Mesendoderm (in vitro differentiated cells): ENCODE measurements at regions not wholly inside any gene's neighbourhood (a gene's known extent, or its start where the extent isn't known, plus 50 kb on each side); places are given as distances from the start of the nearest gene placed in this dataset.

Source experiments
- DNase-seq: peaks from one replicate; pipeline ENCODE4 v3.0.0; 2013
- H2AK5ac ChIP-seq: 2 replicates; pipeline ENCODE4 v1.6.1; 2013; ENCODE audit warnings: low read length, inconsistent platforms
- H2BK120ac ChIP-seq: 2 replicates; pipeline ENCODE4 v1.6.1; 2013; ENCODE audit warnings: low read depth, mild to moderate bottlenecking, low read length, moderate library complexity, mixed read lengths
- H2BK15ac ChIP-seq: replicated peaks from 2 replicates; pipeline ENCODE4 v1.6.1; 2013; ENCODE audit warnings: low read depth, mild to moderate bottlenecking, moderate library complexity
- H2BK5ac ChIP-seq: 2 replicates; pipeline ENCODE4 v1.6.1; 2013; ENCODE audit warnings: low read length, inconsistent platforms
- H3K18ac ChIP-seq: 2 replicates; pipeline ENCODE4 v1.6.1; 2013; ENCODE audit warnings: mild to moderate bottlenecking, low read length, mixed read lengths
- H3K23ac ChIP-seq: one replicate; pipeline ENCODE4 v1.6.1; 2013; ENCODE audit warnings: low read length
- H3K27ac ChIP-seq: 2 replicates; pipeline ENCODE4 v1.5.1; 2013; ENCODE audit warnings: low read depth, mild to moderate bottlenecking, inconsistent platforms, low read length, moderate library complexity
- H3K27me3 ChIP-seq: 2 replicates; pipeline ENCODE4 v1.6.1; 2013; ENCODE audit warnings: low read length, control low read depth, mild to moderate bottlenecking, inconsistent platforms; ENCODE audit not compliant: insufficient read depth, poor library complexity
- H3K36me3 ChIP-seq: 2 replicates; pipeline ENCODE4 v1.6.1; 2013; ENCODE audit warnings: low read length, inconsistent platforms; ENCODE audit not compliant: control insufficient read depth, insufficient read depth
- H3K4ac ChIP-seq: one replicate; pipeline ENCODE4 v1.6.1; 2013; ENCODE audit warnings: low read depth, mild to moderate bottlenecking, low read length, moderate library complexity
- H3K4me1 ChIP-seq: 2 replicates; pipeline ENCODE4 v1.6.1; 2013; ENCODE audit warnings: low read depth, low read length, inconsistent platforms; ENCODE audit not compliant: control insufficient read depth
- H3K4me2 ChIP-seq: 2 replicates; pipeline ENCODE4 v1.6.1; 2013; ENCODE audit warnings: low read length
- H3K4me3 ChIP-seq: 2 replicates; pipeline ENCODE4 v1.5.1; 2013; ENCODE audit warnings: mild to moderate bottlenecking, low read length
- H3K56ac ChIP-seq: one replicate; pipeline ENCODE4 v1.6.1; 2013; ENCODE audit warnings: low read length
- H3K79me1 ChIP-seq: 2 replicates; pipeline ENCODE4 v1.6.1; 2013; ENCODE audit warnings: low read length, inconsistent platforms
- H3K79me2 ChIP-seq: 2 replicates; pipeline ENCODE4 v1.6.1; 2013; ENCODE audit warnings: mild to moderate bottlenecking, low read length; ENCODE audit not compliant: control insufficient read depth, insufficient read depth
- H3K9ac ChIP-seq: 2 replicates; pipeline ENCODE4 v1.6.1; 2013; ENCODE audit warnings: low read length, inconsistent platforms
- H4K5ac ChIP-seq: one replicate; pipeline ENCODE4 v1.6.1; 2013; ENCODE audit warnings: low read length
- H4K8ac ChIP-seq: one replicate; pipeline ENCODE4 v1.6.1; 2013; ENCODE audit warnings: low read depth, mild to moderate bottlenecking, control low read depth, low read length, moderate library complexity
- WGBS: extraction: QIAGEN DNeasy Blood & Tissue Kit; methylation state at CpG from one replicate; pipeline ENCODE4 v1.1.7; 2013; ENCODE audit warnings: low lambda C conversion rate, missing lambda C conversion rate; ENCODE audit not compliant: insufficient coverage; ENCODE audit errors: extremely low coverage; 5-methylcytosine and 5-hydroxymethylcytosine counted together

- Histone ChIP-seq H3K79me2 (no peaks in the 10 kb centered on the region), H3K36me3 (no peaks in the 10 kb centered on the region), H3K18ac (no peak overlapping the region), H2BK5ac (no peak overlapping the region), H3K4me3 (no peak overlapping the region), H2BK120ac (no peak overlapping the region), H3K27me3 (no peaks in the 10 kb centered on the region), H4K5ac (no peak overlapping the region), H3K4me2 (no peak overlapping the region), H2BK15ac (no peak overlapping the region), H3K79me1 (no peaks in the 10 kb centered on the region), H3K9ac (no peak overlapping the region), H4K8ac (no peak overlapping the region), H3K23ac (no peak overlapping the region), H3K4me1 (no peaks in the 10 kb centered on the region), H3K27ac (no peak overlapping the region), H3K4ac (no peak overlapping the region), H3K56ac (no peak overlapping the region), H2AK5ac (no peak overlapping the region)
- DNase-seq: no peak
- WGBS: no CpG with 5 or more reads among the region's 3 CpGs
Measured at GRCh38 chr20:41989039-41989679, 371.0 kb upstream of the CHD6 start.

GRCh38 chr20:41984031-41984430 is 365.9 kb upstream of the CHD6 start:
- H3K9ac ChIP-seq: no peak overlapping the region
- no peaks in the 10 kb centered on the region for H3K4me1 ChIP-seq
- H3K79me2 ChIP-seq: no peaks in the 10 kb centered on the region
- H3K27me3 ChIP-seq: no peaks in the 10 kb centered on the region
- H3K79me1 ChIP-seq: no peaks in the 10 kb centered on the region
- H3K4me3 ChIP-seq: no peak overlapping the region
- H3K23ac ChIP-seq: no peak overlapping the region
- no peak overlapping the region for H2BK120ac ChIP-seq
- no peak overlapping the region for H3K4me2 ChIP-seq
- no peak overlapping the region for H3K4ac ChIP-seq
- WGBS: no CpG with 5 or more reads among the region's 2 CpGs
- DNase-seq: no peak
- no peak overlapping the region for H3K56ac ChIP-seq
- no peak overlapping the region for H3K18ac ChIP-seq
- H4K5ac ChIP-seq: no peak overlapping the region
- no peak overlapping the region for H3K27ac ChIP-seq
- H2AK5ac ChIP-seq: no peak overlapping the region
- no peak overlapping the region for H2BK5ac ChIP-seq
- no peak overlapping the region for H4K8ac ChIP-seq
- no peak overlapping the region for H2BK15ac ChIP-seq
- H3K36me3 ChIP-seq: no peaks in the 10 kb centered on the region

- no peak overlapping the region for H2BK15ac ChIP-seq
- no peak overlapping the region for H3K18ac ChIP-seq
- H3K23ac ChIP-seq: no peak overlapping the region
- DNase-seq: no peak
- H2BK120ac ChIP-seq: no peak overlapping the region
- no peak overlapping the region for H4K8ac ChIP-seq
- no peak overlapping the region for H3K27ac ChIP-seq
- no peak overlapping the region for H3K9ac ChIP-seq
- H3K56ac ChIP-seq: no peak overlapping the region
- H3K36me3 ChIP-seq: no peaks in the 10 kb centered on the region
- no peak overlapping the region for H3K4ac ChIP-seq
- H3K4me3 ChIP-seq: no peak overlapping the region
- H3K4me1 ChIP-seq: no peaks in the 10 kb centered on the region
- no peaks in the 10 kb centered on the region for H3K79me2 ChIP-seq
- H2BK5ac ChIP-seq: no peak overlapping the region
- no peak overlapping the region for H4K5ac ChIP-seq
- no CpG with 5 or more reads among the region's 4 CpGs for WGBS
- no peak overlapping the region for H3K4me2 ChIP-seq
- no peak overlapping the region for H2AK5ac ChIP-seq
- H3K79me1 ChIP-seq: no peaks in the 10 kb centered on the region
- no peaks in the 10 kb centered on the region for H3K27me3 ChIP-seq
Measured at GRCh38 chr20:41983159-41983558, 365.0 kb upstream of the CHD6 start.

- DNase-seq: no peak
- H3K36me3 ChIP-seq: no peaks in the 10 kb centered on the region
- no peak overlapping the region for H2BK15ac ChIP-seq
- H3K23ac ChIP-seq: no peak overlapping the region
- H3K79me1 ChIP-seq: no peaks in the 10 kb centered on the region
- no peak overlapping the region for H3K9ac ChIP-seq
- no peaks in the 10 kb centered on the region for H3K79me2 ChIP-seq
- no peaks in the 10 kb centered on the region for H3K27me3 ChIP-seq
- H3K4me1 ChIP-seq: no peaks in the 10 kb centered on the region
- no peak overlapping the region for H2BK5ac ChIP-seq
- no peak overlapping the region for H3K56ac ChIP-seq
- H3K4me3 ChIP-seq: no peak overlapping the region
- no peak overlapping the region for H4K5ac ChIP-seq
- H3K27ac ChIP-seq: no peak overlapping the region
- no CpG with 5 or more reads among the region's 3 CpGs for WGBS
- H2BK120ac ChIP-seq: no peak overlapping the region
- H2AK5ac ChIP-seq: no peak overlapping the region
- no peak overlapping the region for H3K4ac ChIP-seq
- no peak overlapping the region for H3K18ac ChIP-seq
- no peak overlapping the region for H4K8ac ChIP-seq
- H3K4me2 ChIP-seq: no peak overlapping the region
Measured at GRCh38 chr20:41981746-41982145, 363.6 kb upstream of the CHD6 start.

GRCh38 chr20:41978875-41979274 is 360.7 kb upstream of the CHD6 start:
- Histone ChIP-seq H4K8ac (no peak overlapping the region), H3K56ac (no peak overlapping the region), H4K5ac (no peak overlapping the region), H2BK15ac (no peak overlapping the region), H3K18ac (no peak overlapping the region), H3K9ac (no peak overlapping the region), H3K79me2 (no peaks in the 10 kb centered on the region), H2BK5ac (no peak overlapping the region), H3K4me2 (no peak overlapping the region), H3K4ac (no peak overlapping the region), H3K36me3 (no peaks in the 10 kb centered on the region), H3K27me3 (no peaks in the 10 kb centered on the region), H3K79me1 (no peaks in the 10 kb centered on the region), H3K4me1 (no peaks in the 10 kb centered on the region), H2AK5ac (no peak overlapping the region), H3K23ac (no peak overlapping the region), H3K27ac (no peak overlapping the region), H3K4me3 (no peak overlapping the region), H2BK120ac (no peak overlapping the region)
- DNase-seq: no peak
- no CpG with 5 or more reads among the region's 4 CpGs for WGBS

GRCh38 chr20:41978246-41978790 is 360.1 kb upstream of the CHD6 start:
- no CpG with 5 or more reads among the region's 4 CpGs for WGBS
- H3K36me3 ChIP-seq: no peaks in the 10 kb centered on the region

More at GRCh38 chr20:41978246-41978790, 360.1 kb upstream of the CHD6 start:
- H3K4me1 ChIP-seq: no peaks in the 10 kb centered on the region
- no peak overlapping the region for H3K56ac ChIP-seq
- no peak overlapping the region for H3K27ac ChIP-seq
- H4K5ac ChIP-seq: no peak overlapping the region
- H3K79me1 ChIP-seq: no peaks in the 10 kb centered on the region
- H3K18ac ChIP-seq: no peak overlapping the region
- DNase-seq: no peak
- H3K9ac ChIP-seq: no peak overlapping the region
- no peak overlapping the region for H3K4me2 ChIP-seq
- no peak overlapping the region for H3K4ac ChIP-seq
- H2BK15ac ChIP-seq: no peak overlapping the region
- no peak overlapping the region for H2BK120ac ChIP-seq
- no peaks in the 10 kb centered on the region for H3K27me3 ChIP-seq
- H2AK5ac ChIP-seq: no peak overlapping the region
- H4K8ac ChIP-seq: no peak overlapping the region
- no peaks in the 10 kb centered on the region for H3K79me2 ChIP-seq
- no peak overlapping the region for H3K23ac ChIP-seq
- no peak overlapping the region for H2BK5ac ChIP-seq
- H3K4me3 ChIP-seq: no peak overlapping the region
